GM21447 (cell line): ENCODE measurements at regions not wholly inside any gene's neighbourhood (a gene's known extent, or its start where the extent isn't known, plus 50 kb on each side); places are given as distances from the start of the nearest gene placed in this dataset.

Experiments used
- ATAC-seq: cut with Tn5 transposase; IDR thresholded peaks from one replicate; pipeline ENCODE4 v1.9.1; 2021; ENCODE audit not compliant: unreplicated experiment

- no peak for ATAC-seq
Observed at GRCh38 chr3:158961911-158962310, 160.1 kb downstream of the MFSD1 start.

- no peak for ATAC-seq
Observed at GRCh38 chr3:158970006-158970405, 168.2 kb downstream of the MFSD1 start.

- no peak for ATAC-seq
Observed at GRCh38 chr3:158974904-158975303, 173.1 kb downstream of the MFSD1 start.

GRCh38 chr3:158976966-158977365, 175.1 kb downstream of the MFSD1 start:
- ATAC-seq, result no peak

- ATAC-seq, result no peak
Observed at GRCh38 chr3:158977497-158977896, 175.6 kb downstream of the MFSD1 start.

GRCh38 chr3:158983216-158984099, 181.6 kb downstream of the MFSD1 start:
- no peak for ATAC-seq

GRCh38 chr3:158991146-158991705, 189.4 kb downstream of the MFSD1 start:
- ATAC-seq, result no peak

- ATAC-seq, result no peak
Observed at GRCh38 chr3:158992463-158992862, 190.6 kb downstream of the MFSD1 start.

- ATAC-seq, result no peak
Observed at GRCh38 chr3:158994386-158994785, 192.5 kb downstream of the MFSD1 start.

- ATAC-seq, result no peak
Observed at GRCh38 chr3:159001711-159002110, 199.9 kb downstream of the MFSD1 start.

GRCh38 chr3:159005137-159005536, 203.3 kb downstream of the MFSD1 start:
- ATAC-seq, result no peak

- ATAC-seq, result no peak
Observed at GRCh38 chr3:159007331-159007730, 205.5 kb downstream of the MFSD1 start.

- ATAC-seq, result no peak
Observed at GRCh38 chr3:159008401-159008800, 206.5 kb downstream of the MFSD1 start.

GRCh38 chr3:159018341-159018740, 216.5 kb downstream of the MFSD1 start:
- ATAC-seq, result no peak

GRCh38 chr3:159025733-159026132, 223.9 kb downstream of the MFSD1 start:
- ATAC-seq, result no peak

- ATAC-seq, result no peak
Observed at GRCh38 chr3:159026510-159026909, 224.7 kb downstream of the MFSD1 start.

GRCh38 chr3:159028706-159029105, 226.9 kb downstream of the MFSD1 start:
- no peak for ATAC-seq

- ATAC-seq, result peak; percentile 72
Observed at GRCh38 chr3:159029306-159030026, 227.6 kb downstream of the MFSD1 start.

- ATAC-seq, result no peak
Observed at GRCh38 chr3:159030138-159030670, 228.3 kb downstream of the MFSD1 start.

GRCh38 chr3:159030886-159031679, 229.2 kb downstream of the MFSD1 start:
- no peak for ATAC-seq

- ATAC-seq, result no peak
Observed at GRCh38 chr3:159032311-159032710, 230.5 kb downstream of the MFSD1 start.
